OCI-LY1 (cell line): ENCODE measurements at regions not wholly inside any gene's neighbourhood (a gene's known extent, or its start where the extent isn't known, plus 50 kb on each side); places are given as distances from the start of the nearest gene placed in this dataset.
A peak's percentile ranks its signal among the peaks of the same experiment; 100 is the strongest.

ENCODE experiments used
- H2AFZ ChIP-seq: fragments of 200-600 bp; sonication (generic), shearing (Covaris generic); 2 replicates; pipeline ENCODE4 v1.6.0; 2014; ENCODE audit warnings: antibody characterized with exemption, mild to moderate bottlenecking, low read length
- H3F3A ChIP-seq: fragments of 200-600 bp; sonication (generic), shearing (Covaris generic); 2 replicates; pipeline ENCODE4 v1.6.0; 2014; ENCODE audit warnings: mild to moderate bottlenecking, antibody characterized with exemption, low read length, moderate library complexity; ENCODE audit not compliant: insufficient read depth
- H3K27ac ChIP-seq: fragments of 200-600 bp; sonication (generic); 2 replicates; pipeline ENCODE4 v1.5.1; 2014; ENCODE audit warnings: low read length, mixed run types, mild to moderate bottlenecking, low read depth; ENCODE audit not compliant: poor library complexity, severe bottlenecking
- H3K27me3 ChIP-seq: fragments of 200-600 bp; sonication (generic); 2 replicates; pipeline ENCODE4 v1.6.0; 2014; ENCODE audit warnings: antibody characterized with exemption, mild to moderate bottlenecking, low read length, moderate library complexity; ENCODE audit not compliant: insufficient read depth
- H3K36me3 ChIP-seq: fragments of 200-600 bp; sonication (generic); 2 replicates; pipeline ENCODE4 v1.6.1; 2014; ENCODE audit warnings: mild to moderate bottlenecking, antibody characterized with exemption, low read length, moderate library complexity, mixed read lengths; ENCODE audit not compliant: insufficient read depth
- H3K4me1 ChIP-seq: fragments of 200-600 bp; sonication (generic); 2 replicates; pipeline ENCODE4 v1.5.1; 2014; ENCODE audit warnings: mild to moderate bottlenecking, low read length, moderate library complexity; ENCODE audit not compliant: insufficient read depth, severe bottlenecking
- H3K4me2 ChIP-seq: fragments of 200-600 bp; sonication (generic), shearing (Covaris generic); 2 replicates; pipeline ENCODE4 v1.6.1; 2014; ENCODE audit warnings: low read length
- H3K4me3 ChIP-seq: fragments of 200-600 bp; sonication (generic); 2 replicates; pipeline ENCODE4 v1.5.1; 2014; ENCODE audit warnings: low read length, low read depth, mild to moderate bottlenecking, mixed read lengths; ENCODE audit not compliant: poor library complexity, severe bottlenecking
- H3K79me2 ChIP-seq: fragments of 200-600 bp; shearing (Covaris generic); 2 replicates; pipeline ENCODE4 v1.6.1; 2016; ENCODE audit warnings: mixed run types, low read length, mixed read lengths; ENCODE audit not compliant: insufficient read depth
- H3K9ac ChIP-seq: fragments of 200-600 bp; sonication (generic), shearing (Covaris generic); 2 replicates; pipeline ENCODE4 v1.6.1; 2014; ENCODE audit warnings: mild to moderate bottlenecking, low read length, mixed read lengths
- H3K9me2 ChIP-seq: fragments of 200-600 bp; sonication (generic), shearing (Covaris generic); 2 replicates; pipeline ENCODE4 v1.6.1; 2014; ENCODE audit warnings: low read depth, mild to moderate bottlenecking, low read length, mixed read lengths
- H3K9me3 ChIP-seq: fragments of 200-600 bp; shearing (Covaris generic); 2 replicates; pipeline ENCODE4 v1.6.1; 2014; ENCODE audit warnings: low read length, mixed read lengths
- H4K20me1 ChIP-seq: fragments of 200-600 bp; sonication (generic), shearing (Covaris generic); 2 replicates; pipeline ENCODE4 v1.6.0; 2016; ENCODE audit warnings: mild to moderate bottlenecking, low read length; ENCODE audit not compliant: insufficient read depth
- CTCF ChIP-seq: fragments of 200-600 bp; sonication (generic), shearing (Covaris generic); IDR thresholded peaks from 2 replicates; pipeline ENCODE4 v1.5.1; 2017; ENCODE audit warnings: mild to moderate bottlenecking, antibody characterized with exemption, low read length, moderate library complexity, mixed read lengths
- EZH2 ChIP-seq: fragments of 200-600 bp; sonication (generic), shearing (Covaris generic); IDR thresholded peaks from 2 replicates; pipeline ENCODE4 v1.8.0; 2017; ENCODE audit warnings: borderline replicate concordance, mixed run types, mild to moderate bottlenecking, antibody characterized with exemption, low read length, moderate library complexity, mixed read lengths

GRCh38 chr2:167345559-167345958 lies 457.3 kb downstream of the XIRP2 start:
- no peaks in the 10 kb centered on the region for H3F3A ChIP-seq
- H3K79me2 ChIP-seq = no peaks in the 10 kb centered on the region
- H2AFZ ChIP-seq = no peak overlapping the region
- no peaks in the 10 kb centered on the region for H3K36me3 ChIP-seq
- H3K9me2 ChIP-seq = no peaks in the 10 kb centered on the region
- TF ChIP-seq EZH2 (no peak), CTCF (no peak)
- H3K27ac ChIP-seq = no peak overlapping the region
- H4K20me1 ChIP-seq = no peaks in the 10 kb centered on the region
- H3K9ac ChIP-seq = no peak overlapping the region
- H3K4me2 ChIP-seq = no peak overlapping the region
- no peak overlapping the region for H3K4me3 ChIP-seq
- H3K27me3 ChIP-seq = no peaks in the 10 kb centered on the region
- H3K4me1 ChIP-seq = no peaks in the 10 kb centered on the region
- H3K9me3 ChIP-seq = no peaks in the 10 kb centered on the region

GRCh38 chr2:167342769-167343168 lies 454.5 kb downstream of the XIRP2 start:
- Histone ChIP-seq H3K9me3 (no peaks in the 10 kb centered on the region), H4K20me1 (no peaks in the 10 kb centered on the region), H3F3A (no peaks in the 10 kb centered on the region), H3K9ac (no peak overlapping the region), H3K4me1 (no peaks in the 10 kb centered on the region), H3K4me3 (no peak overlapping the region), H3K27me3 (no peaks in the 10 kb centered on the region), H3K4me2 (no peak overlapping the region), H3K9me2 (no peaks in the 10 kb centered on the region), H2AFZ (no peak overlapping the region), H3K36me3 (no peaks in the 10 kb centered on the region), H3K79me2 (no peaks in the 10 kb centered on the region), H3K27ac (no peak overlapping the region)
- TF ChIP-seq CTCF (peak; percentile 31; the same call in 1 of the 2 replicates), EZH2 (no peak)

- Histone ChIP-seq H2AFZ (no peak overlapping the region), H3K4me2 (no peak overlapping the region), H3K9me2 (no peaks in the 10 kb centered on the region), H3K9me3 (no peaks in the 10 kb centered on the region), H3K27me3 (no peaks in the 10 kb centered on the region), H3K9ac (no peak overlapping the region), H3K79me2 (no peaks in the 10 kb centered on the region), H4K20me1 (no peaks in the 10 kb centered on the region), H3F3A (no peaks in the 10 kb centered on the region), H3K36me3 (no peaks in the 10 kb centered on the region), H3K27ac (no peak overlapping the region), H3K4me1 (no peaks in the 10 kb centered on the region), H3K4me3 (no peak overlapping the region)
- TF ChIP-seq CTCF (no peak), EZH2 (no peak)
Measured at GRCh38 chr2:167340322-167340721, 452.0 kb downstream of the XIRP2 start.
